GM19043 (cell line): ENCODE measurements at regions not wholly inside any gene's neighbourhood (a gene's known extent, or its start where the extent isn't known, plus 50 kb on each side); places are given as distances from the start of the nearest gene placed in this dataset.
"Not testable (repeated sequence)": the region's sequence is repeated elsewhere in the genome, so short reads cannot be mapped to it uniquely, and the experiment has no call there.

Source experiments
- ATAC-seq: cut with Tn5 transposase; IDR thresholded peaks from one replicate; pipeline ENCODE4 v1.9.1; 2021; ENCODE audit warnings: low read depth; ENCODE audit not compliant: unreplicated experiment

DNA sequence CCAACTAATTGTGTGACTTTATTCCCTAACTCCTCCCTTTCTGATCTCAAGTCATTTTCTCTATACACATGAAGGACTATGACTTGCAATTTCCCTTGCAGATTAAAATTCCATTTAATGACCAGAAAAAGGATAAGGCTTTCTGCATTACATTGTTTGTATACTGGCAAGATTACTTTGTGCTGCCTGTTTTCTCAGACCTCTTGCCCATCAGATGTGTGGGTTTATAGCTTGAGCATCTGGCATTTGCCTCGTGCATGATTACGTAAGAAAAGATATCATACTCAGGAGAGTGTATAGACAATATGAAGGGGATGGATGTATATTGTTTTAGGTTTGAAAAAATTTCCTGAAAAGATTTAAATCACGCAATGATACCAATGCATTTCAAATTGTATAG, 593.8 kb upstream of the SLIT2 start:
- ATAC-seq = no peak

DNA sequence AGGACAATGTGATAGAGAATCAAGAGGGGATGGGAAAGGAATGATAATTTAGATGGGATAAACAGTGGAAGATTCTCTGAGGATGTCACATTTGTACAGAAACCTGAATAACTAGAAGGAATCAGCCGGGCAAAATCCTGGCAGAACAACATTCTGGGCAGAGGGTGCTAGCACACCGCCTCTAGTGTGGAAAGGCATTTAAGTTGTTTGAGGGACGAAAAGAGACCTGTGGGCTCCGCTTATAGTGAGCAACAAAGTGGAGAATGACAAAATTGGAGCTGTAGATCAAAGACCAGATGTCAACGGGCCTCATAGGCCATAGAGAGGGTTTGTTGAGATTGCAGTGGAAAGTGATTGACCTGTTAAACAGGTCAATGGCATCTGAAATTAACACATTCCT, 596.0 kb upstream of the SLIT2 start:
- no peak for ATAC-seq

DNA sequence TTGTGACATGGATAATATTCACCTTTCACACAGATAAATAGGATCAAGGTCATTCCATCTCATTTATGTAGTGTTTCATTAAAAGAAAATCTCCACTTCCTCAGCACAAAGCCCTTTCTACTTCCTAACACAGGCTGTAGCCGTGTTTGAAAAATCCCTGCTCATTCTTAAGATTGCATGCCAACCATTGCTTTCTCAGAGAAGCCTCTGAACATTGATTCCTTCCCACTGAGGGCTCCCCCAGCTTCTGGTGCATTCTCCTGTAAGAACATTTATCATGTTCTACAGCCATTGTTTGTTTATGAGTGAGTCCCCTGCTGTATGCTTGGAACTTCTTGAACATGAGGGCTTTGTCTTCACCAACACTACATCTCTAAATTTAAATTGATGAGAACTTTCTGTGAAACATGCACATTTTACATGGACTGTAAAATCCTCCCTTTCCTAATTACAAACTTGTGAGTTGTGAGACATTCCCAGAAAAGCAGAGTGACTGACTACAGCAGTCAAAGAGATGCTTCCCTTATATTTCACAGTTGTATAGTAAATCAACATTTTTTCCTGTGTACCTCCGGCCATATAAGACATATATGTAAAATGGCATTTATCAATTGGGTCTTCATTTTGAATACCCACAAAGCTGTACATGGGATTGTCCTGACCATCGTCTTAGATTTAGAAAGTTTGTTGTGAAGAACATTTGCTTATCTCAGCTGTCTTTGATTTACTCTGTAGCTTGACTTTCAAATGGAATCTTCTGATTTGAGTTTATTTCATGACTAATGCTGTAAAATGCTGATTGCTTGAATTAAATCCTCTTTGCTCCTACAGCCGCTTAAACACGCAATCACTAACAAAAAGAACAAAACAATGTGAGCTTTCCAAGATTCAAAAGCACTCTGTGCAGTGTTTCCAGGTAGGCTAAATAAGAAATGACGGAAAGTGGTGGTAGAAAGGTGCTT, 600.5 kb upstream of the SLIT2 start:
- no peak for ATAC-seq

DNA sequence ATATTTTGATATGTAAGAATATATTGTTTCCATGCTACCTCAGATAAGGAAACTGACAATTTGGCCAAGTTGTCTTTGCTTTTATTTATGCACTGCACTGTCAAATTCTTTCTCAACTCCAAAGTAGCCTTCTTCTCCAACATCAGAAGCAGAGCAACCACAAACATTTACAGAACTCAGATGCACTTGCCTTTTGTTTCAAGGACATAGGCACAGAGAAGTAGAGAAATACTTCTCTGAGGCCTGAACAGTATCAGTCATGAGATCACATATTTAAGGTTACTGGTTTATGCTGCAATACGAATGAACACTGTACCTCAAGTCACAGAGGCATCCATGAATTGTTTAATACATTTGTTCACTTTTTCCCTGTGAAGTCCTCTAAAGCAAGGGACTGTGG, 606.1 kb upstream of the SLIT2 start:
- ATAC-seq = no peak

DNA sequence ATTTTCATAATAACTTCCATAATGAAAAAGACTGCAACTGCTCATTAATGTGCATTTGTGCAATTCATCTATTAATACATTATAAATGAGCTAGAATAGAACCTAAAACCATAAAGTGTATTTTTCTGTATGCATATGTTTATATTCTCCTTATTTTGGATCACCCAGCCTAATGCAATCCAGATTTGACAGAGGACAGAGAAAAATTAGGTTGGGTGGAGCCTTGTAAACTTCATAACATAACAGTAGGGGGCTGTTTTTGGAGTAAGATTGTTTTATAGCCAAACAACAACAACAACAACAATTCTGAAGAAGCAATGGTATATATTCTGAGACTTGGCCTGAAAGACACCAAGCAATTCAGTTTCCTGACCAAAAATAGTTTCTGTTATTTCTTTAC, 615.3 kb upstream of the SLIT2 start:
- no peak for ATAC-seq

DNA sequence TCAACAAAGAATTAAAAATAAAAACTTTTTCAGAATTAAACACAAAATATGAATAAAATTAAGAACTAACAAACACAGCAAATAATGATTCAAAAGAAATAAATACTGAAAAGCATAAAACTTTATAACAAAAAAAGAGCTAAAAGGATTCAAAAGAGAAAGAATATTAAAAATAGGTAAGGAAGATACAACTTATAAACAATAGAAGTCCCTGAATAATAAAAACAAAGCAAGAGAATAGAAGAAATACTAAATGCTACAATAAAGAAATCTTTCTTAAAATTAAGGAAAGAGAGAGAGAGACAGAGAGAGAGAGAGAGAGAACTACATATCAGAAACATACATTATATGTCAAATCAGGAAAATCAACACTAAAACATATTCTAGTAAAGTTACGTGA, 619.9 kb upstream of the SLIT2 start:
- no peak for ATAC-seq

DNA sequence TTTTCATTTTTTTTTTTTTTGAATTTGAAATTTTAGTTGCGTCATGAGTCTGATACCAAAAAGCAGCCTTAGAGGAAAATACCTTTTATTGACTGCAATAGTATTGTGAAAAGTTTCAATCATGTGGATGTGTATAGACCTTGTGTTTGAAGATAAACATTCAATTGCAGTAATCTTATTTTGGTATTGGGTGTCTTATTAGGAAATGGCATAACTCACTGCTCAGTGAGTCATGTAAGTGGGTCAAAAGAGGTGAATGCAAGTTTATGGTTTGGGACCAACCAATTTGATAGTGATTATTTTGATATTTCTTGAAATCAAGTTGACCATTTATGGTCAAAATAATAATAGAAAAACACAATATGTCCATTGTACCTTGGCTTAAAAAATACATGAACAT, 627.8 kb upstream of the SLIT2 start:
- no peak for ATAC-seq

DNA sequence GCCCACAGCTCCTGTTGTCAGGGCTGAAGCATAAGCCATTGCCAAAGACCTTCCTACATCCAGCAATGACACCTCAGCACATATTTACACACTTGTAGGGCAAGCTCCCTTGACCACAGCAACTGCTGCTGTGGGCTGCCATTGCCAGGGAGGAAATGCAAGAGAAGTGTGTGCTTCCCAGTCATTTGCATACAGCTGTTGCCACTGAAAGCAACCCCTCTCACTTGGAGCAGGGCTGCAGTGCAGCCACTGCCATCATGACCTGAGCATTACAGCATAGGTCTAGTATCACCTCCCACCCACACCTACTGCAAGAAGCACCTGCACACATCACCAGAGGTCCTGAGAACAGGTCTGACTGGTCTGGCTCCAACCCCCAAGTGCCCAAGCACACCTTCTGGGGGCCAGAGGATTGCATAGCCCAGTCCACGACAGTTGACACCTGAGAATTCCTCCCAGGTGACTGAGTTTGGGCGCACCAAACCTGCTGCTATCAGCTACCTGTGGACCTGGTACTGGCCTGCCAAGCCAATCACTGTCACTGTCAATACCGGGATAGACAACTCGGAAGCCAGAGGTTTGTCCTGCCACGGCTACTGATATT, 636.5 kb upstream of the SLIT2 start:
- no peak for ATAC-seq

DNA sequence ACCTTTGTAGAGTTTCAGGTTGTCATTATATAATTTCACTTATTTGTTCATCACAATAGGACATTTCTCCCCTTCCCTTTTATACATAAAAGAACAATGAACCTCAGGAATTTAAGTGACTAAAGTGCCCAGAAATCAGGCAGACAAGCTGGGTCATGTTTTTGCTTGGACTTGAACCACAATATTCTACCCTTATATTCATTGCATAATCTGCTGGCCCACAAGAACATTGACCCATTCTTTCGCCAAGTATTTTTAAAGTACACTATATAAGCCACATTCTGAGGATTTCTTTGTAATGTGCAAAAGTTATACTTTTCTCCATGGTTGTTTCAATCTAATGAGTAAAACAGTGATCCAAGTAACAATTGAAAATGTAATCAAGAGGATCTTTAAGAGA, 637.5 kb upstream of the SLIT2 start:
- ATAC-seq = no peak

DNA sequence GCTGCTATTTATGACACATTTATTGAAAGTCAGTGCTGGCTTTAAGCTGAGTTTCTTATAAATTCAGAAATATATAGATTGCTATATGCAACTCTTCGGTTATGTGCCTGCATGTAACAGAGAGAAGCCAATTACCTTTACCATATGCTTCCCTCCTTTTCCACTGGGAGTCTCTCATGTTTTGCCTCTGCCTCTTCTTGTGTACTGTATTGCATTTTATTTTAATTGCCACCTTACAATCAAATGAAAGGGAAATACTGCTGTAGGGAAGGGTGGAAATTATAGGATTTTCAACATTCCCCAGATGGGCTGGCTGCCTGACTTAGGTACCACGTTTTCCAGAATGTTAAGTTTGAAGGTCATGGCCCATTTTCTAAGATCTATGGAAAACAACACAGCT, 655.4 kb upstream of the SLIT2 start:
- no peak for ATAC-seq

DNA sequence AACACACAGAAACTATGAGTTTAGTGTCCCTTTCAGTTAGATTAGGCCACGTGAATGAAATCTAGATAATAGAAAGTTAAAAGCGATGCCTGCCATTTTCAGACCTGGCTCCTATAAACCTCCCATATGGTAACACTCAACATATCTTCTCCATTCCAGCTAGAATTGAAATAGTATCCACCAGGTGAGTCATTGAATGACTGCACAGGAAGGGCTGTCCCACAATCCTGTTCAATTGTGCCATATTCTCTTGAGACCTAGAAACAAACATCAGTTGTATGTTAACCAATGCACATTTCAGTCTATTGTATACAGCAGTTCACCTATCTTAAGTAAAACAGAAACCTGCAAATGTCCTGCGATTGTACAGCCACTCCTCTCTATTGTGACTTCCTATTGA, 659.3 kb upstream of the SLIT2 start:
- no peak for ATAC-seq

DNA sequence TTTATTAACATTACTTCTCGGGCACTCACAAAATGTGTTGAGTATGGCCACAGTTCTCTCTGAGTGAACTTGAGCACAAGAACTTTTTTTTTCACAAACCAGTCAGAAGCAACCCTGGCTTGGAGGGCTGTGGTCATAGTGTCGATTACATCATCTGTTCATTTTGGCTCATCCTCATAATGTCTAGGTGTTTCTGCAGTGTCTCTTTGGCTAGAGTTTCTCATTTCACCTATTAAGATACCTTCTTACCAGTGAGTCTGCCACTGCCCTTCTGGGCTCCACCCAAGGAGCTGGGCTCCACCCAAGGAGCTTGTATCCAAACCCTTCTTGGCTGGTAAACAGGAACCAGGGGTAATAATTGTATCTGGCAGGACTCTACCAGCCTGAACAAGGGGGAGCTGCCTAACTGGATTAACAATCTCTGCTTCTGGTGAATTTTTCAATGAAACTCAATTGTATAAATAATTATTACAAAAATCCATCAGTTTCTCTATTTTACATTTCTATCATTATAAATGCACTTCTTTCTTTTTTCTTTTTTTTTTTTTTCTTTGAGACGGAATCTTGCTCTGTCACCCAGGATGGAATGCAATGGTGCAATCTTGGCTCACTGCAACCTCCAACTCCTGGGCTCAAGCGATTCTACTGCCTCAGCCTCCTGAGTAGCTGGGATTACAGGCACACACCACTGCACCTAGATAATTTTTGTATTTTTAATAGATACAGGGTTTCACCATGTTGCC, 667.7 kb upstream of the SLIT2 start:
- ATAC-seq = no peak

DNA sequence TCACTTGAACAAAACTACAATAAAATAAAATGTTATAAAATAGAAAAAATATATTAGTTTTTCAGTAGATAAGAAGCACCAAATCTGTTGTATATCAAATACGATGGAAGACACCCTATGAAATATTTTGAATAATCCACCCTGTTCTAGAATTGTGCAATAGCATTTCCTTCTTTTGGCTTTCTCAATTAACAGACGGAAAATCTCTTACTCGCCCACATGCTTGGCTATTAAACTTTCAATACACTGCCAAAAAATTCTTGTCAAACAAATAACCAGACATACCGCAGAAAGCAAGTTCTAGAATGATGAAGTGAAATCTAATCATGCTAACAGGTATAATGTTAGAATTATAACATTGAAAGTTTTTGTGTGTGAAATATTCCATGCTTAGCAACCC, 671.6 kb upstream of the SLIT2 start:
- ATAC-seq = no peak

DNA sequence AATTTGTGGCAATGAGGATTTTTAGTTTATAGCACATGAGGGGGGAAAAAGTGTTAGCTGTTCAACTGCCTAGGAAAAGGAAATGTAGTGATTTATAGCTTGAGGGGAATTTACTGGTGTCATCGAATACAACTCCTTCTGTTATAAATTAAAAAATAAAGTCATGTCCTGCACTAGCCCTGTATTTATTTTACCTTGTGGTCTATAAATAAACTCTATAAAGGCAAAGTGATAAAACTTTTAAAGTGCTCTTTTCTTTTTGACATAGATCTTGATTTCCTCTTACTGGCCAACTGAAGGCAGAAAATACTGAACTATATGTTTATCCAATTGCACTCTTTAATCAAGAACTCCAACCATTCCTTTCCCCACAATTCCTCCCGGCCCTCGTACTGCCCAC, 672.1 kb upstream of the SLIT2 start:
- ATAC-seq = no peak

DNA sequence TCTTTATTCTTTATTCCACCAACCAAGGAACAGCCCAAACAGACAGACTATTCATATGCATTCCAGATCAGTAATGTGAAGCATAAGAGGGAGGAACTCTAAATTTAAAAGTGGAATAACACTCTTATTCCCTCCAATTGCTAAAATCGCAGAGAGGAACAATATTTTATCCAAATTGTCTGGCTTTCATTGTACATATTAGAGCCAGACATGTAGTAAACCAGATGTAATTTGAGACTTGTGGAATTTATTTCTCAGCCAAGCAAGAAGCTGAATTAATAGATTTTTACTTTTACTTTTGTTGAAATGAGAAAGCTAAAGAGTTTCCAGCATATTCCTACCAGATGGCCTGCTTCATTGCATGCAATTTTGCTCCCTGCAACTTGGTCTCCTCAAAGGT, 674.6 kb upstream of the SLIT2 start:
- no peak for ATAC-seq

DNA sequence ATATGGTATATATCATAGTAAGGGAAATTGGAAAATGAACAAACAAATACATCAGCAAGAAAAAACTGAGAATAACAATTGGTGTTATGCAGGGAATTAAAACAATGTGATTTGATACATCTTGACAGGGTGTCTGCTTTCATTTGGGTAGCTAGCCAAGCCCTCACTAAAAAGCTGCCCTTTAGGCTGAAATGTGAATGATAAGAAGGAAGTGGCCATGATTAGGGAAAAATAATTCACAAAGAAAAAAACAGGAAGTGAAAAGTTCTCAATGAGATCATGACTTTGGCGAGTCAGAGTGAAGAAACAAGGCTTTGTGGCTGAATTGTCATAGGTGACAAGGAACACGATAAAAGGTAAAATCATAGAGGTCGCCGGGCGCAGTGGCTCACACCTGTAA, 675.8 kb upstream of the SLIT2 start:
- no peak for ATAC-seq

DNA sequence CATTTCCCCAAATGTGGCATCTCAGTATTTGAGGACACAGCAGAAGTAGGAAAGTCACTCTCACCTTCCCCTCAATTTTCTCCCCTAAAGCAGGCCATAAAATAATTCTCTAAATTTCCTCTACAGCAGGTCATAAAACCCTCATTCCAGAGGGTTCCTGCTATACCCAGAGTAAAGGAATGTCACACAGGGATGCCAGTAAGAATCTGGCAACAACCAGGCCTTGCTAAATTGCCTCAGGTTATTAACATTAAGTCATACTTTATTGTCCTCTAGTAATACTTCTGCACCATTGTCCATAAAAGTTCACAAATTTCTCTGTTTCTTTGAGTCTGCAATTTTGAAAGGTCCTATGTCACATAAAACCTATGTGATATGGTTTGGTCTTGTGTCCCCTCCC, 685.7 kb upstream of the SLIT2 start:
- no peak for ATAC-seq

DNA sequence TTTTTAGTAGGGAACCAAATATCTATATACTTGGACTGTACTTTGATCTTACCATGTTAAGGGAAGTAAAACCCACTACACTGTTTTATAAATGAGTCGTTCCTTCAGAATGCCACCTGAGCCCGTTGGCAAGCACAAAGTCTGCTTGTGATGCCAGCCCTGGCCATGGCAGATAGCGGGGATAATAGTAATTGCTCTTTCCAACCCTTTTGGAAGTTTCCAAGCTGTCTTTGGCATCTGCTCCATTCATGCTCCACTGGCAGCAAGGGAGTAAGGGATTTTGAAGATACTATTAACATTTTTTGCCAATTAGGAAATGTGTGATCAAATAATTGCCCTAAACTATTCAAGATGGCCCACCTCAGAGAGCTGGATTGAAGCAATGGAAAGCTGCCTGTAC, 689.2 kb upstream of the SLIT2 start:
- ATAC-seq = no peak

DNA sequence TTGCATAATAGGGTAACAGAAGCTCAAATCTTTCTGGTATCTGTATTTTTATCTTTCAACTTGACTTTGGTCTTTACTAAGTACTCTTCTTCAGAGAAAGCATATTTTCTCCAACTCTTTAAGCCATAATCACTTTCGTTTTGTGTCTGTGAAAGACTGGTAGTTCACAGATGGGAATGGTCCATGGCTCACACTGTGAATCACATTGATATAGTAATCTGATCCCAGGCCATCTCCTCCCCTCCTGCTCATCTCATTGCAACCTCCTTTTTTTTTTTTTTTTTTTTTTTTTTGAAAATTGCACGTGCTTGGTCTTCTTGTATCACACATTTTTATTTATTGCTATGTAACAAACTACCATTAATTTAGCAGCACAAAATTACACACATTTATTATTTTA, 694.5 kb upstream of the SLIT2 start:
- no peak for ATAC-seq

DNA sequence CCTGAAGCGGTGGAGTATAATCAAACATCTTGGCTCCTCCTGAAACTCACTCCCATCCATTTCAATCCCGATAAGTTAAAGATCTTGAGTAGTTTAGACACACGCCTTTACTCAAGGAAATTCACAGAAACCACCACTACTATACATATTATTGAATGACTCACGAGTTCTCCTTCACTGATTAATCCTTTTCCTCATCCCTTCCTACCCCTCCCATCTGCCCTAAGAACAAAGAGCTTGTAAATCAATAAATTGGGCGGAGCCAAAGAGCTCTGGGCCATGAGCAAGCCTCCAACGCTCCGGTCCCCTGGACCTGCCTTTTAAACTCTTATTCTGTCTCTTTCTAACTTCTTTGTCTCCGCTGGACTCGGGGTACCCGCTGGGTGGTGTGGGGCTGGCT, 695.4 kb upstream of the SLIT2 start:
- not testable (repeated sequence) for ATAC-seq

DNA sequence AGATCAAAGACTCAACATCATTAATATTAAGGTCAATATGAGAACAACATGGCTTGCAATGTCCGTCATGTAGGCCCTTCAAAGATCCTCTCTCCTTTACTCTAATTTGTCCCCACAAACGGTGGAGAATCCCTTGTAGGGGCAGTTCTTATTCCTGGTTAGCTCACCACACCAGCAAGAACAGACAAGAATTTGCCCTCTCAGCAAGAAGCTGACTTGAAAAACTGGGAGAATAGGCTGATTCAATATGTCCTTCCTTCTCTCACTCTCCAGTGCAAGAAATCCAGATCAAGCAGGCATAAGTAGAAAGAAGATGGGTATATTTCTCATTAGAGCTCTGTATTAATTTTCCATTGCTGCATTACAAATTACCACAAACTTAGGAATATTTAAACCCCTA, 704.2 kb upstream of the SLIT2 start:
- no peak for ATAC-seq
